T follicular helper cell (primary cell): ENCODE measurements at regions not wholly inside any gene's neighbourhood (a gene's known extent, or its start where the extent isn't known, plus 50 kb on each side); places are given as distances from the start of the nearest gene placed in this dataset.
"Not testable (repeated sequence)": the region's sequence is repeated elsewhere in the genome, so short reads cannot be mapped to it uniquely, and the experiment has no call there.

Experiments
- DNase-seq: peaks from one replicate; pipeline ENCODE4 v3.0.0-alpha.2; 2020; ENCODE audit warnings: low read depth

DNA sequence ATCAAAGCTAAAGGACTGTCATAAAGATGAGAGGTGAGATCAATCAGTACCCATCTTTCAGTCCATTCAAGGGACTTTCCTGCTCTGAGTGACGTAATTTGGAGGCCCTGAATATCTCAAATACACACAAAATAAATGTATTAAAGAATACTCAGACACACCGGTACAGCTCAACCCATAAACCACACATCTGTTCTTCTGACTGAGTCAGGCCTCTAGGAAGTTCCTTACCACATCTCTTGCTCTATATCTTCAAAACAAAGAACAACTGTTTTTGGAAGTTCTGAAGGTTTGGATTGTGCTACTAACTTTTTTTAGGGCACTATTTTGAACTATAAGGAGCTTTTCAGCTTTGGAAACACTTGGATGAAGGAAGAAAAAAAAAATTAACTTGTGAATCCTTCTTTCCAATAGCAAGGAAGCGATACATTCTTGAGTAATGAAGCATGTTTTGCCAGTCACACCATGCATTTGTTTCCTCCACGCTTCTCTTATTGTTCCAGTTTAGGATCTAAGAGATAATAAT, 866.5 kb upstream of the VRK2 start:
- DNase-seq: no peak

DNA sequence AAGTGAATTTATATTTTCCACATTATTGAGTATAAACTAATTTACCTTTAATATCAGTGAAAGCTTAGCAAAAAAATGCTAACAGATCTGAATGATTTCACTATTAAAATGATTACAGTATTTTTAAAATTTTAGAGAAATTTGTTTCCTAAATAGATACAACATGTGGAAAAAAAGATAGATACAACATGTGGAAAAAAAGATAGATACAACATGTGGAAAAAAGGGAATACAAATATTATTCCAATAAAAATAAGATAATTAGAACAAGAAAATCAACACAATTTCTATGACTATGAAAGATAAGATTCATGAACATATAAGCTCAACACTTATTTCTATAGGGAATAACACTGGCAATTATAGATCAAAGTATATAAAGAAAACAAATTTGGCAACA, 865.9 kb upstream of the VRK2 start:
- no peak for DNase-seq

DNA sequence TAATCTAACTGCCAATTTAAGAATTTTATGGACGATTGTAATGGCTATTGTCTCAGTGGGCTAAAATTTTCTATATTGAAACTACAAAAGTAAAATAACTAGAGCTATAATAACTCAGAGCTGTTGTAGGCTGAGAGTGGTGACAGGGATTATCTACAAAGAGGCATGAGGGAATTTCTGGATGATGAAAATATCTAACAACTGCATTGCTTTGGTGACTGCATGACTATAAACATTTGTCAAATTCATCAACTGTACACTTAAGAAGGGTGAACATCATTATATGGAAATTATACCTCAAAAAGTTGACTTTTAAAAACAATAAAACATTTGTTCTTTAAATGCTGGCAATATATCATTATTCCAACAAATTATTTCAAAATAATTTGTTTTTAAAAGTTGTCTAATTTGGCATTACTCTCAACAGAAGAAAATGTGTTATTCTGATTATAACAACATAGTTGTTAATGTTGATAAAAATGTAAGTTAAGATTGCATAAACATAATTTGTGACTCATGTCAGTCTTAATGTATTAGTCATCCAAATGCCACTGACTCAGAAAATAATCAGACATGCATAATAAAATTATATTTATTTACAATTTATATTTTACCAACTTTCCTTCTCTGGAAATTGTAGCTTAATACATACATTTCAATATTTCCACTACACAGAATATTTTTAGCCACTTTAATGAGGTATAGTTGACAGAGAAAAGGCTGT, 865.1 kb upstream of the VRK2 start:
- DNase-seq: no peak

GRCh38 chr2:57182916-57183315, 863.7 kb upstream of the VRK2 start:
- DNase-seq: no peak

DNA sequence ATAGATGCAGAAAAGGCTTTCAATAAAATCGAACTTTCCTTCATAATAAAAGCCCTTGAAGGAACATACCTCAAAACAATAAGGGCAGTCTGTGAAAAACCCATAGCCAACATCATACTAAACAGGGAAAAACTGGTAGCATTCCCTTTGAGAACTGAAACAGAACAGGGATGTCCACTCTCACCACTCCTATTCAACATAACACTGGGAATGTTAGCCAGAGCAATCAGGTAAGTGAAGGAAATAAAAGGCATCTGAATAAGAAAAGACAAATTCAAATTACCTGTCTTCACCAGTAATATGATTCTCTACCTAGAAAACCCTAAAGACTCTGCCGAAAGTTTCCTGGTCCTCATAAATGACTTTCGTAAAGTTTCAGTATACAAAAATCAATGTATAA, 861.0 kb upstream of the VRK2 start:
- DNase-seq: no peak

- DNase-seq: no peak
These were observed 856.6 kb upstream of the VRK2 start for GRCh38 chr2:57190007-57190406.

DNA sequence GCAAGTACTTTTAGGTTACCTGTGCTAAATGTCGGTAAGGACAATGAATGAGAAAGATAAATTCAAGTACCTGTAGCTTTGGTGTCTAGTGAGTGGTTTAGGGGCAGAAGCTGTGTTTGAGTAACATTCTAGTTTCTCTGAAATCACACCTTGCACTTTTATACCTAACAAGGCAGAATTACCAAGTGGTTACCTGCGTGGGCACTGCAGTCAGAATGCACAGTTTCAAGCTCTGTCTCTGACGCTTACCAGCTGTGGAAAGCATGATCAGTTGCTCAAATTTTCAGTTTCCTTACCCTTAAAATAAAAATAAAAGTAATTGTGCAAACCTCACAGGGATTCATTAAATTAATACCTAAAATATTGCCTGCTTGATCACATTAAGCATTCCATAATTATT, 846.9 kb upstream of the VRK2 start:
- DNase-seq: no peak

DNA sequence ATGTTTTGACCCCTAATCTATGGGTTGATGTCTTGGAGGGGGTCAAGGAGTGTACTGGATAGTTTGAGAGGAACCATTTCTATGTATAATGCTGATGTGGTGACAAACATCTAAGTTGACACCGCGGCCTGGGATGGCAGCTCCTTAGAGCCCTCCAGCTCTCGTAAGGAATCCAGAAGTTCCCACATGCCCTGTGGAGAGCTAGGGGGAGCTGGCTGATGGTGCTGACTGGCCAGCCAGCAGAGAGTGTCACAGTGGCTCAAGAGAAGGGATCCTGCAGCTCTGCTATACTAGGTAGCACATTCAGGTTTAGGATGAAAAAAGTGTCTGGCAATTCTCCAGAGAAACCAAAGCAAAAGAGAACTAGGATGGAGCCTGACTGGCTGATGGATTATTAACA, 842.2 kb upstream of the VRK2 start:
- DNase-seq: no peak

GRCh38 chr2:57205241-57205640, 841.4 kb upstream of the VRK2 start:
- DNase-seq: no peak

- no peak for DNase-seq
These were observed 839.4 kb upstream of the VRK2 start for GRCh38 chr2:57207191-57207590.

DNA sequence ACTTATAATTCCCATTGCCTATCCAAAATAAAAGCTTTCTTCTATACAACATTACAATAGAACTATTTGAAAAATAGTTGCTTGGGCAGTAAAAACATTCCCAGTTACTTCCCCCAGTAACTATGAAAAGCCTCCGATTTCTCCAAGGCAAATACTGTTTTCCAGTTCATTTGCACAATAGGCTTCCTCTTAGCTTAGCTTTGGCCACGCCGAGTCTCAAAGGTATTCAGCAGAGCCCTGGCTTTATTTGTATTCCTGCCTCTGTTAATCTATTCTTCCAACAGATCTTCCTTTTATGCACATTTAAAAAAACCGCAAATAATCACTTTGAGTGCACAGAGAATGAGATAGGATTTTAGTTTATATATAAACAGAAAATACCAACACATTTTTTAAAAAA, 836.8 kb upstream of the VRK2 start:
- DNase-seq: no peak

DNA sequence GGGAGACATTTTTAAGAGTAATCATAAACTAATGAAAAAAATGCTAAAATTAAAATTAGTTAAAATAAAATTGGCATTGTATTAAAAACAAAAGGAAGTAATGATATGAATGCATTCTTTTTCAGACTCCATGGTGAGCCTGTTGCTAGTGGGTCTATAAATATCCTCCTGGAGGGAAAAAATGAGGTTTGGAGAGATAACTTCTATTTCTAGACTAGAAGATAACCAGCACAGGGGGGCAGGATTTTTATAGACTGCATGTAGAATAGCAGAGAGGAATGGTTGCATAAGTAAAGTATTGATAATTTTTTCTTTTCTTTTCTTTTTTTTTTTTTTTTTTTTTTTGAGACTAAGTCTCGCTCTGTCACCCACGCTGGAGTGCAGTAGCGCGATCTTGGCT, 835.8 kb upstream of the VRK2 start:
- DNase-seq: no peak

GRCh38 chr2:57217013-57217412, 829.6 kb upstream of the VRK2 start:
- DNase-seq: no peak

DNA sequence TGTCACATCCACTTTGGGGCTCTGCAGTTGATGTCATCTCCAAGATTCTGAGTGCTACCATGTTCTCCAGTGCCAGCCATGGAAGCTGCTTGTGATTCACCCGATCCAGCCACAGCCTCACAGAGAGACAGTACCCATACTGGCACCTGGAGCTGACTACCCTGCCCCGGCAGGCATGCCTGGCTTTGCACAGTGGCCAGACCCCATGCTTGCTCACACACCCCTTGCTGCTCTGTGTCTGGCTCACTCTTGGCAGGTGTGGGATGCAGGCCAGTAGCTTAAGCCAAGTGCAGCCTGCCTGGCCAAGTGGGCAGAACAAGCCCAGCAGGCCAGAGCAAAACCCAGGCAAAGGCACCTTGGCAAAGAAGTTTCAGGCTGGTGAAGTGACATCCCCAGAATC, 828.4 kb upstream of the VRK2 start:
- no peak for DNase-seq

DNA sequence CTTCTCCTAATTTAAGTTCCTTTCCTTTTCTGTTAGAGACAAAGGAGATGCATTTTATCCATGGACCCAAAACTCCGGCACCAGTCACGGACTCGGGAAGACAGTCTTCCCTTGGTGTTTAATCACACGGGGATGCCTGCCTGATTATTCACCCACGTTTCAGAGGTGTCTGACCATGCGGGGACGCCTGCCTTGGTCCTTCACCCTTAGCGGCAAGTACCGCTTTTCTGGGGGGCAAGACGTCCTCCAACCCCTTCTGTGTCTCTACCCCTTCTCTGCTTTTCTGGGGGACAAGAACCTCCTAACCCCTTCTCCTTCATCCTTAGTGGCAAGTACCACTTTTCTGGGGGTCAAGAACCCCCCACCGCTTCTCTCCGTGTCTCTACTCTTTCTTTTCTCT, 816.9 kb upstream of the VRK2 start:
- DNase-seq: not testable (repeated sequence)

- DNase-seq: not testable (repeated sequence)
These were observed 814.3 kb upstream of the VRK2 start for GRCh38 chr2:57232341-57232740.

DNA sequence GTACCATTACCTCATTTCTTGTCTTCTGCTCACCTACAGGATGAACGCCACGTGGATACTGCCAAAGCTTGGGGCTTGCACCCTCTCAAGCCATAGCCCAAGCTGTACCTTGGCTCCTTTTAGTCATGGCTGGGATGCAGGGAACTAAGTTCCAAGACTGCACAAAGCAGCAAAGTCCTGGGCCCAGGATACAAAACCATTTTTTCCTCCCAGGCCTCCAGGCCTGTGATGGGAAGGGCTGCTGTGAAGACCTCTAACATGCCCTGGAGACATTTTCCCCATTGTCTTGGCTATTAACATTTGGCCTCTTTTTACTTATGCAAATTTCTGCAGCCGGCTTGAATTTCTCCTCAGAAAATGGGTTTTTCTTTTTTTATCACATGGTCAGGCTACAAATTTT, 795.1 kb upstream of the VRK2 start:
- DNase-seq: not testable (repeated sequence)

- not testable (repeated sequence) for DNase-seq
These were observed 770.2 kb upstream of the VRK2 start for GRCh38 chr2:57276408-57276807.

DNA sequence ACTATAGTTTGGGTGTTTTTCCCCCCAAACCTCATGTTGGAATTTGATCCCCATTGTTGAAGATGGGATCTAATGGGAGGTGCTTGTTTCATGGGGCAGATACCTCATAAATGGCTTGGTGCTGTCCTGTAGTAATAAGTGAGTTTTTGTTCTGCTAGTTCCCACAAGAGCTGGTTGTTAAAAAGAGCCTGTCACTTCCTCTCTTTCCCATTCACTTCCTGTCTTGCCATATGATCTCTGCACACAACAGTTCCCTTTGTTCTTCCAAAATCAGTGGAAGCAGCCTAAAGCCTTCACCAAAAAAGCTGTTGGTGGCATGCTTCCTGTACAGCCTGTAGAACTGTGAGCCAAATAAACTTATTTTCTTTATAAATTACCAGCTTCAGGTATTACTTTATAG, 768.2 kb upstream of the VRK2 start:
- DNase-seq: no peak

DNA sequence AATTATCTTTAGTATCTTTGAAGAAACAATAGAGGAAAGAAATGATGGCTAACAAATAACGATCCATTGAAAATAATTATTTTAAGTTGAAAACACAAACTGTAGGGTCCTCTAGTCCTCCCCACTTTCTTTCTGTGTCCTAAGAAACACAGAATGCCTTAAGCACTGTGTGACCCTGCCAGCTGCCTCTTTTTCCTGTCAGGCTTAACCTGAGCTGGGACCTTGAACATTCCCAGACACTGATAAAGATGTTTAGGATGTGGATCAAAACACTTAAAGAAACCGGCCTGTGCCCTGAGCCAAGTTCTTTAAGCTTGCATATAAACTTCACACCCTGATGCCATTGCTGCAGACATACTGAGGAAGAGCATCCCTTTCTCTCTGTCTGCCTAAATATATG, 755.4 kb upstream of the VRK2 start:
- DNase-seq: no peak

- no peak for DNase-seq
These were observed 749.6 kb upstream of the VRK2 start for GRCh38 chr2:57296795-57297517.

- DNase-seq: no peak
These were observed 732.9 kb upstream of the VRK2 start for GRCh38 chr2:57313678-57314077.

DNA sequence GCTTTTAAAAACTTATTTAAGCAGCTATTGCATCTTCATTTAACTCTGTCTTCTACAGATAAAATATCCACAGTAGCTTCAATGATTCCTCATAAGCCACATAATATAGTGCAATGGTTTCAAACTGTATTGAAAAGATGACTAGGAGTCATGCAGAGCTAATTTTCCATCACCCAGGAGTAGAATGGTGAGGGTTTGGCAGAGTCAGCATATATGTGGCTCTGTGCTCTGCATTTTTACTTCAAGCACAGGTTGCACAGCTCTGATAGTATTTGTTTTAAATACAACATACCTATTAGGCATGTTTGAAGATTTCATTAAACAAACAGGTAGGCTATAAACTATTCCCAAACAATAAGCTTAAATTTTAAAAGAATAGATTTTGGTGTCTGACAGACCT, 731.9 kb upstream of the VRK2 start:
- no peak for DNase-seq

GRCh38 chr2:57330447-57330846, 716.2 kb upstream of the VRK2 start:
- no peak for DNase-seq
